ENCODE measurements at regions not wholly inside any gene's neighbourhood (a gene's known extent, or its start where the extent isn't known, plus 50 kb on each side); places are given as distances from the start of the nearest gene placed in this dataset.

- DNase-seq (ENCODE audit: extremely low read depth in 1 of 2, low read depth in 1 of 2), result no peak
Observed at GRCh38 chr10:10854725-10855124, 162.9 kb upstream of the CELF2 start.

DNA sequence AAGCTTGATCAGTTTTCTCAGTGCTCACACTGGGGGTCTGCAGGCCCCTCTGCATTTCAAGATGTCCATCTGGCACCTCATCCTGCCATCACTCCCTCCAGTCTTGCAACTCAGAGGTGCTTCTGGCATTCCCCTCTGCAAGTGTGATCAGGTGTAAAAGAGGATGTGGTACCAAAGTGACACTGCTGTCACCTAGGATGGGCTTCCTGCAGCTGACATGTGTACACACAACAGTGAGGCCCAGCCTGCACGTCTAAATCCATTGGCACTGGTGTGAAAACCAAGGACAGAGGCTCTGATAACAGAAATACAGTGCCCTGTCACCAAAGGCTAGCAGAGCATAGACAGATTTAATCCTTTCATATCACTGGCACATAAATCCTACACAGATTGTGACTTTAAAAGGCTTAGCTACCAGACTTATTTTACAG is 162.5 kb upstream of the CELF2 start:
- no peak for DNase-seq (ENCODE audit: extremely low read depth in 1 of 2, low read depth in 1 of 2)

DNA sequence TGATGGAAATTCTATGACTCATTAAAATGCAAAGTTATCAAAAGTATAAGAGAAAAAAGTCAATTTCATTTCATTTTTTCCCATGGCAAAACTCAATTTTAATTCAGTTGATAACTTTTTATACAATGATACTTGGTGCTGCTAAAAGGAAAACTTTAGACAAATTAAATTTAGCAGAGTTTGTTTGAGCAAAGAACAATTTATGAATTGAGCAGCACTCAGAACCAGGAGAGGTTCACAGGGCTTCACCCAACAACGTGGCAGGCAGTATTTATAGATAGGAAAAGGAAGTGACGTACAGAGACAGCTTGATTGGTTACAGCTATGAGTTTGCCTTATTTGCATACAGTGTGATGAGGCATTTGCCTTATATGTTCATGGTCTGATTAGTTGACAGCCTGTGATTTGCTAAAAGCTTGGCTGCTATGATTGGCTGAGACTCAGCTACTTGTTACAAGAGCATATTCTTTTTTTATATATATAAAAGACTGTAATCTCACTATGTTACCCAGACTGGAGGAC is 157.2 kb upstream of the CELF2 start:
- DNase-seq (ENCODE audit: extremely low read depth in 1 of 2, low read depth in 1 of 2), result no peak

DNA sequence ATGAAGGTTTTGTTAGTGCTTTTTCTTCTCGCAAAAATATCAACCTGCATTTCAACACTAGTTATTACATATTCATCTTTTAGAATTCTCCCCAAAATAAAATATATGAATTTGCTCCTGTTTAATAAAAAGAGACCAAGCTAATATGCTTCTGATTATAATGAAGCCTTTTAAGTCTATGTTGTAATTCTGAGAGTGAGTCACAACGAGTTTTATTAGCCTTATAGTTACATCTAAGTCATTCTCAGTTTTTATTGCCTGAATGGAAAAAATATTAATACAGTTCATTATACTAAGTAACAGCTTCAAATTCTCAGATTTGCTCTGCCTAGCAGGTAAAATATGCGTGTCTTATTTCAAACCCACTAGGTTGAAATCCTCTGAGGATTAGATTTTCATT is 152.4 kb upstream of the CELF2 start:
- no peak for DNase-seq (ENCODE audit: extremely low read depth in 1 of 2, low read depth in 1 of 2)

GRCh38 chr10:10865913-10866312 is 151.8 kb upstream of the CELF2 start:
- no peak for DNase-seq (ENCODE audit: extremely low read depth in 1 of 2, low read depth in 1 of 2)

GRCh38 chr10:10869592-10869991 is 148.1 kb upstream of the CELF2 start:
- no peak for DNase-seq (ENCODE audit: extremely low read depth in 1 of 2, low read depth in 1 of 2)

- DNase-seq (ENCODE audit: extremely low read depth in 1 of 2, low read depth in 1 of 2), result no peak
Observed at GRCh38 chr10:10870523-10871241, 147.0 kb upstream of the CELF2 start.

DNA sequence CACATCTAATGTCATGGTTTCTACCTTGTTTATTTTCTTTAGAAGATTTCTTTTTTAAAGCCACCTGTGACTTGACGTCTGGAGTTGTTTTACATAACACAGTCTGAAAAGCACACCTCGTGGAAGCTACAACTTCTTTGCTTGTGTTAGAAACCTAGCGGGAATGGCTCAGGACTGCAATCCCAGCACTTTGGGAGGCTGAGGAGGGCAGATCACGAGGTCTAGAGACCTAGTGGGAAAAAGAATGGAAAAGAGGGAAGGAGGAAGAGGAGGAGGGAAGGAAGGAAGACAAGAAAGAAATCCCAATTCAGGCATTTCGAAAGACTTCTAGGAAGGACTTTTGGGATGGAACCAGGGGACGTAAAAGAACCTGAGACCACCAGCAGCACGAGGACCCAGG is 146.3 kb upstream of the CELF2 start:
- DNase-seq (ENCODE audit: extremely low read depth in 1 of 2, low read depth in 1 of 2), result no peak

GRCh38 chr10:10872035-10872673 is 145.5 kb upstream of the CELF2 start:
- DNase-seq (ENCODE audit: extremely low read depth in 1 of 2, low read depth in 1 of 2), result no peak

GRCh38 chr10:10872764-10873163 is 144.9 kb upstream of the CELF2 start:
- DNase-seq (ENCODE audit: extremely low read depth in 1 of 2, low read depth in 1 of 2), result no peak

- no peak for DNase-seq (ENCODE audit: extremely low read depth in 1 of 2, low read depth in 1 of 2)
Observed at GRCh38 chr10:10873289-10873688, 144.4 kb upstream of the CELF2 start.

- DNase-seq (ENCODE audit: extremely low read depth in 1 of 2, low read depth in 1 of 2), result no peak
Observed at GRCh38 chr10:10873915-10874314, 143.8 kb upstream of the CELF2 start.

- DNase-seq (ENCODE audit: extremely low read depth in 1 of 2, low read depth in 1 of 2), result no peak
Observed at GRCh38 chr10:10878963-10879362, 138.7 kb upstream of the CELF2 start.

DNA sequence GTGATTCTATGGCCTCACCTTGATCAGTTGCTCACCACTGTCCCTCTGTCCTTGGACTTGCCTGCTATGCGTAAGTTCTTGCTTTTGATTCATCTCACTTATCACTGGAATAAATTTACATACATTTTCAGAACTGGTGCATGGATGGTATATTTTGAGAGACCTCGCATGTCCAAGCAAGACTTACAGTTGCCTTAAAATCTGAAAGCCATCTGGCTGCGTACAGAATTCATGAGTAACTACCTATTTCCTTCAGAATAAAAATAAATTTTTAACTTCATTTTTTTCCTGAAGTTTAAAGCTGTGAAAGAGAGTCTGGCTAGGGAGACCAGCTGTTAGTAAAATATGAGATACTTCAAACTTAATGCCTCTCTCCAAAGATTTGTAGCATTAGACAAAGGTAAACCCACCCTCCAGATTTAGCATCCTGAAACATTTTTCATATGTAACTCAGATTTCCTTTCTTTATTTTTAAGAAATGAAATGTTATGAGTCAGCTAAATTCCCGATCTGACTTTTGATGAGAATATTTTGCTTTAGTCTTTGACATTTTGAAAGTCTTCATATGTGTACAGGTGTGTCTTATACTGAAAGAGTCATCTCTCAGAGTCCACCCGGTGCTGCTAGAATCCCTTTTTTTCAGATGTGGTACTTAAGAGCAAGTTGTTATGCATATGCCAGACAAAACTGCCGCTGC is 136.4 kb upstream of the CELF2 start:
- no peak for DNase-seq (ENCODE audit: extremely low read depth in 1 of 2, low read depth in 1 of 2)

DNA sequence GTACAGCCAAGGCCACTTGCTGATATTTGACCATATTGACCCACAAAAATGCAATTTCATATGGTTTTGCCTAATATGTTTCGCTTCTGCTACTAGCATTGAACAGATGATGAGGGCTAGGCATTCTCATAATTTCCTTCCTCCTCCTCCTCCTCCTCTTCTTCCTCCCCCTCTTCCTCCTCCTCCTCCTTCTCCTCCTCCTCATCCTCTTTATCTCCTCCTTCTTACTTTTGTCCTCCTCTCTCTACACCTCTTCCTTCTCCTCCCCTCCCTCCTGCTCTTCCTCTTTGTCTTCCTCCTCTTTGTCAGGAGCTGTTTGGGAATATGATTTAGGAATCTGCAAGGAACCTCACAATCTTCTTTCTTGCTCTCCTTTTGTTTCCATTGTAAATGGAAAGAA is 133.9 kb upstream of the CELF2 start:
- DNase-seq (ENCODE audit: extremely low read depth in 1 of 2, low read depth in 1 of 2), result no peak

- DNase-seq (ENCODE audit: extremely low read depth in 1 of 2, low read depth in 1 of 2), result no peak
Observed at GRCh38 chr10:10886861-10887531, 130.7 kb upstream of the CELF2 start.

- DNase-seq (ENCODE audit: extremely low read depth in 1 of 2, low read depth in 1 of 2), result no peak
Observed at GRCh38 chr10:10891124-10892082, 126.3 kb upstream of the CELF2 start.

DNA sequence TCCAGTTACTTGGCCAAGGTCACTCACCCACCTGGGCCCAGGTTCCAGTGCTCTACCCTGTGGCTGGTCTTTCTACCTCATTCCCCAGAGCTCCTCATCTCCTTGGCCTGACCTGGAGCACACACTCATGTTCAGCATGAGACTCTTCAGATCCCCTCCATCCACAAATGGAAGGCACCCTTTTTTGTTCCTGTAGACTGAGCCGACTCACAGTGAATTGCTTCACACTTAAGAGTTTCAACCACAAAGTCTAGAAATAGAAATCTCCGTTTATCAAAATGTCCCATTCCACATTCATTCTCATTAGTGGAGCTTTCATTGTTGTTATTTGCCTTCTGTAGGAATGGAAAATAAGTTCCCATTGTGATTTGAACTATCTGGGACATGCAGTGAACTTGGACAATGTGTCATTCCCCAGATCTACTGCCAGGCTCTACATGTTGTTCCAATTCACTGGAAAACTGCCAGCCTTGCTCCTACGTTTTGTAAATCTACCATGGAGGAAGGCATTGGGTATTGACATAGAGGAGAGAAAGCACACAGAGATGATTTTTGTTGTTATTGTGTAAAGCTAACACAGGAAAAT is 125.3 kb upstream of the CELF2 start:
- no peak for DNase-seq (ENCODE audit: extremely low read depth in 1 of 2, low read depth in 1 of 2)

DNA sequence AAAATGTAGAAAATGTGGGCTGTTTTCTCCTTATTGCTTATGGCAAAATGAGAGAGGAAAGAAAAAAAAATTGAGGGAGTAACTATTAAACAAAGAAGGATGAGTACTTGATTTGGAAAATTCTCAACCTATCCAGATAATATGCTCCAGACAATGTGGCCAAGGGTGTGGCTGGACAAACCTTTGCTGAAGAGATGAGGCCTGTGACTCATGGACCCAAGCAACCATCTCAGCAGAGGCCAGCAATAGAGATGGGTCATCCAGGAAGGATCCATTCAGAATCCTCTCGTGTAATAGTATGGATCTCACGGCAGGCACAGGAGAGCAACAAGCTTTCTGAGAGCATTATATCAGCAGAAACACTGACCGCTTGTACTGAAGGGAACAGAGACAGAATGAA is 120.3 kb upstream of the CELF2 start:
- no peak for DNase-seq (ENCODE audit: extremely low read depth in 1 of 2, low read depth in 1 of 2)

DNA sequence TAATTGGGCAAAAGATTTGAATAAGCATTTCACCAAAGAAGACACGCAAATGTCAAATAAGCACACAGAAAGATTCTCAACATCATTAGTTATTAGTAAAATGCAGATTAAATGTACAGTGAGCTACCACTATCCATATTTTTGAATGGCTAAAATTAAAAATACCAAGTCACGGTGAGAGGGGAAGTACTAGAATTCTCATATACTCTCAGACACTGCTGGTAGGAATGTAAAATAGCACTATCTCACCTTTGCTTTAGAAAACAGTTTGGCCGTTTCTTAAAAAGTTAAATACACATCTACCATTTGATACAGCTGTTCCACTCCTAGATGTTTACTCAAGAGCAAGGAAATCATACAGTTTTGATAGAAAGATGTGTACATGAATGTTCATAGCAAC is 115.8 kb upstream of the CELF2 start:
- DNase-seq (ENCODE audit: extremely low read depth in 1 of 2, low read depth in 1 of 2), result no peak
